SK-N-SH (cell line): ENCODE measurements at regions not wholly inside any gene's neighbourhood (a gene's known extent, or its start where the extent isn't known, plus 50 kb on each side); places are given as distances from the start of the nearest gene placed in this dataset.

ENCODE experiments used
- CTCF ChIA-PET: fragments of 300-600, 350-600 bp; formaldehyde crosslinking; extraction: SDS; loops from one replicate; lab custom pipeline; 2021; lab: Yijun Ruan, JAX
- POLR2A ChIA-PET: fragments of 350-600 bp; sonication (Branson Sonifier 250); formaldehyde crosslinking; extraction: SDS; loops from one replicate; lab custom pipeline; 2020; ENCODE audit warnings: antibody characterized with exemption, inconsistent platforms; lab: Yijun Ruan, JAX
- DNase-seq: peaks from one replicate; pipeline ENCODE4 v3.0.0; 2012
- H2AFZ ChIP-seq: fragments of 200-600 bp; sonication (generic); 2 replicates; pipeline ENCODE4 v1.8.1; 2016; ENCODE audit warnings: antibody characterized with exemption, mild to moderate bottlenecking, low read depth
- H3F3A ChIP-seq: fragments of 200-600 bp; sonication (generic); replicated peaks from 2 replicates; pipeline ENCODE3; 2016; ENCODE audit warnings: antibody characterized with exemption, mild to moderate bottlenecking; ENCODE audit not compliant: insufficient read depth
- H3K27ac ChIP-seq, 2 experiments: fragments of 200-500 bp in 1 of 2; fragments of 200-600 bp in 1 of 2; sonication (Bioruptor generic) in 1 of 2; sonication (generic), shearing (Covaris generic) in 1 of 2; 2 replicates each; pipeline versions ENCODE4 v1.5.1 to v1.6.1; 2014 to 2016; ENCODE audit warnings: low read depth in 2 of 2, inconsistent platforms in 1 of 2, low read length in 1 of 2, mild to moderate bottlenecking in 1 of 2, mixed read lengths in 1 of 2
- H3K27me3 ChIP-seq: fragments of 200-600 bp; sonication (generic), shearing (Covaris generic); 2 replicates; pipeline ENCODE4 v1.6.1; 2016; ENCODE audit warnings: mixed run types; ENCODE audit not compliant: insufficient read depth
- H3K36me3 ChIP-seq, 2 experiments: fragments of 200-500 bp in 1 of 2; fragments of 200-600 bp in 1 of 2; sonication (Bioruptor generic) in 1 of 2; sonication (generic) in 1 of 2; replicated peaks in 1 of 2; 2 replicates each; pipeline versions ENCODE3 to v1.5.1; 2014 to 2016; ENCODE audit warnings: low read length in 1 of 2, mild to moderate bottlenecking in 1 of 2; ENCODE audit not compliant: insufficient read depth in 2 of 2, control insufficient read depth in 1 of 2
- H3K4me1 ChIP-seq, 2 experiments: fragments of 200-500 bp in 1 of 2; fragments of 200-600 bp in 1 of 2; sonication (Bioruptor generic) in 1 of 2; sonication (generic), shearing (Covaris generic) in 1 of 2; 2 replicates each; pipeline versions ENCODE4 v1.5.1 to v1.6.1; 2014 to 2016; ENCODE audit warnings: low read depth in 1 of 2, low read length in 1 of 2, mixed run types in 1 of 2; ENCODE audit not compliant: insufficient read depth in 2 of 2, control insufficient read depth in 1 of 2
- H3K4me2 ChIP-seq: fragments of 200-600 bp; sonication (generic), shearing (Covaris generic); 2 replicates; pipeline ENCODE4 v1.6.1; 2017; ENCODE audit warnings: mixed run types
- H3K4me3 ChIP-seq, 2 experiments: fragments of 200-500 bp in 1 of 2; fragments of 200-600 bp in 1 of 2; sonication (Bioruptor generic) in 1 of 2; sonication (generic), shearing (Covaris generic) in 1 of 2; 2 replicates each; pipeline versions ENCODE4 v1.5.1 to v1.8.1; 2014 to 2016; ENCODE audit warnings: low read depth in 2 of 2, inconsistent platforms in 1 of 2, low read length in 1 of 2, mild to moderate bottlenecking in 1 of 2, mixed read lengths in 1 of 2, moderate library complexity in 1 of 2
- H3K79me2 ChIP-seq: fragments of 200-600 bp; sonication (generic); 2 replicates; pipeline ENCODE4 v1.8.1; 2017; ENCODE audit warnings: mild to moderate bottlenecking; ENCODE audit not compliant: insufficient read depth
- H3K9ac ChIP-seq: fragments of 200-600 bp; sonication (generic); 2 replicates; pipeline ENCODE4 v1.6.1; 2017; ENCODE audit warnings: mixed run types
- H3K9me2 ChIP-seq: fragments of 200-600 bp; sonication (generic); 2 replicates; pipeline ENCODE4 v1.6.1; 2017; ENCODE audit warnings: mixed run types
- H3K9me3 ChIP-seq: fragments of 200-600 bp; sonication (generic); 2 replicates; pipeline ENCODE4 v1.6.1; 2017; ENCODE audit warnings: mixed run types, mild to moderate bottlenecking, moderate library complexity
- H4K20me1 ChIP-seq: fragments of 200-600 bp; sonication (generic); 2 replicates; pipeline ENCODE4 v1.6.1; 2017; ENCODE audit warnings: mild to moderate bottlenecking, mixed run types; ENCODE audit not compliant: insufficient read depth
- ELF1 ChIP-seq: IDR thresholded peaks from 2 replicates; pipeline ENCODE4 v1.4.0; 2012
- EP300 ChIP-seq, 2 experiments: IDR thresholded peaks; 2 replicates each; pipeline versions ENCODE4 v1.4.0 to v1.6.1; 2012; ENCODE audit warnings: borderline replicate concordance in 1 of 2, low read depth in 1 of 2, low read length in 1 of 2
- EZH2phosphoT487 ChIP-seq: fragments of 200-600 bp; sonication (generic); IDR thresholded peaks from 2 replicates; pipeline ENCODE4 v1.6.1; 2017; ENCODE audit warnings: low read depth, mixed run types, mild to moderate bottlenecking, antibody characterized with exemption, moderate library complexity, borderline replicate concordance
- FOSL2 ChIP-seq: IDR thresholded peaks from 2 replicates; pipeline ENCODE4 v1.4.0; 2012; ENCODE audit warnings: low read depth, mild to moderate bottlenecking, moderate library complexity, borderline replicate concordance
- FOXJ3 ChIP-seq: sonication (generic); formaldehyde crosslinking; IDR thresholded peaks from 2 replicates; pipeline ENCODE4 v1.5.1; 2020; ENCODE audit warnings: mild to moderate bottlenecking, missing genetic modification reagents
- FOXM1 ChIP-seq: IDR thresholded peaks from 2 replicates; pipeline ENCODE4 v1.4.0; 2012; ENCODE audit warnings: low read depth, mild to moderate bottlenecking
- GABPA ChIP-seq: IDR thresholded peaks from 2 replicates; pipeline ENCODE4 v1.4.0; 2012; ENCODE audit warnings: low read depth, mild to moderate bottlenecking
- MAX ChIP-seq: IDR thresholded peaks from 2 replicates; pipeline ENCODE4 v1.4.0; 2012; ENCODE audit warnings: low read depth
- MXI1 ChIP-seq: IDR thresholded peaks from 2 replicates; pipeline ENCODE4 v1.6.1; 2012; ENCODE audit warnings: mild to moderate bottlenecking, low read depth, low read length, improper control_type of control experiment
- NFIC ChIP-seq: IDR thresholded peaks from 2 replicates; pipeline ENCODE4 v1.4.0; 2012; ENCODE audit warnings: borderline replicate concordance
- NRF1 ChIP-seq: IDR thresholded peaks from 2 replicates; pipeline ENCODE4 v1.6.1; 2012; ENCODE audit warnings: low read depth, mild to moderate bottlenecking, low read length
- RAD21 ChIP-seq: IDR thresholded peaks from 2 replicates; pipeline ENCODE4 v1.6.1; 2012; ENCODE audit warnings: mild to moderate bottlenecking, low read length
- RCOR1 ChIP-seq: fragments of 150-350 bp; IDR thresholded peaks from 2 replicates; pipeline ENCODE4 v1.6.1; 2017; ENCODE audit warnings: antibody characterized with exemption, low read length
- REST ChIP-seq: IDR thresholded peaks from 2 replicates; pipeline ENCODE4 v1.6.1; 2012; ENCODE audit warnings: mild to moderate bottlenecking, low read depth, low read length, moderate library complexity
- RXRA ChIP-seq: IDR thresholded peaks from 2 replicates; pipeline ENCODE4 v1.4.0; 2012; ENCODE audit warnings: low read depth, mild to moderate bottlenecking, borderline replicate concordance
- TAF1 ChIP-seq: IDR thresholded peaks from 2 replicates; pipeline ENCODE4 v1.6.1; 2012; ENCODE audit warnings: low read depth, mild to moderate bottlenecking, low read length, moderate library complexity, borderline replicate concordance
- TEAD4 ChIP-seq: IDR thresholded peaks from 2 replicates; pipeline ENCODE4 v1.4.0; 2012; ENCODE audit warnings: mild to moderate bottlenecking, borderline replicate concordance; ENCODE audit not compliant: insufficient read depth
- YY1 ChIP-seq: IDR thresholded peaks from 2 replicates; pipeline ENCODE4 v1.4.0; 2012; ENCODE audit warnings: low read depth, mild to moderate bottlenecking
- WGBS: methylation state at CpG from one replicate; pipeline ENCODE4 v1.1.6; 2017; ENCODE audit warnings: low lambda C conversion rate; 5-methylcytosine and 5-hydroxymethylcytosine counted together
- TF ChIP-seq, protein P1 (sequence below): fragments of 150-350 bp; IDR thresholded peaks from 2 replicates; pipeline ENCODE4 v1.6.1; 2017; ENCODE audit warnings: antibody characterized with exemption, low read length, low read depth, borderline replicate concordance
- TF ChIP-seq, protein P2 (sequence below): fragments of 200-600 bp; sonication (generic); IDR thresholded peaks from 2 replicates; pipeline ENCODE4 v1.6.1; 2017; ENCODE audit warnings: antibody characterized with exemption, mild to moderate bottlenecking, moderate library complexity

DNA sequence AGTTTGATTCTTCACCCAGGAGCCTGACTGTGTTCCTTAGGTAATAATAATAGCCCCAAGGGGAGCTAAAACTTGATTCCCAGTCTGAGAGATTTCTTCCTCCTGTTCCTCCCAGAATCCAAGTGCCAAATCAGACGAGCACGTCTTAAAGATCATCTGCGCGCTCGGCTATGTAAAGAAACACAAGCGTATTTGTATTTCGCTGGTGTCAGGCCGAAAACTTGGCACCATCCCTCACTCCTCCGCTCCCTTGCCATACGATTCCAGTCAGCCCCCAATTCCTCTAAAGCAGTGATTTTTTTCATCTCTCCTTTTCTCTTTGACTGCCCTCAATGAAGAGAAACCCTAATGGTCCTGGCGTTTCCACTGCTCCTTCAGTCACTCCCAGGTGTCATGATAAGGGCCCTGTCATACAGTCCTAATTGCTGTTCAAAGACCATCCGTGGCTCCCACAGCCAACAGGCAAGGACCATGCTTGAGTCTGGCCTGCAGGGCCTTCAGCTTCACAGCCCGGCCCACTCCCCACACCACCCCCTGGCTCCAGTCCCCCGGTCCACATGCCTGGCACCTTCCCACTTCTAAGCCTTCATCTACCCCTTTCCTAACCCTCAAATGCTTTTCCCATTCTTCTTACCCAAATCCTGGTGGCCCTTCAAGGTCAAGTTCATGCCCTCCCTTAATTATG, 130.8 kb upstream of the ID2 start:
- Histone ChIP-seq H3K27ac (no peak overlapping the region), H3F3A (no peaks in the 10 kb centered on the region), H3K36me3 (no peaks in the 10 kb centered on the region), H3K4me3 (no peak overlapping the region), H3K9me3 (no peaks in the 10 kb centered on the region), H3K9ac (no peak overlapping the region), H3K27me3 (no peaks in the 10 kb centered on the region), H3K9me2 (0 out of 2 replicates have a peak, but pooled peaks cover 3% of the 10 kb centered on the region), H3K4me2 (no peak overlapping the region), H3K79me2 (no peaks in the 10 kb centered on the region), H3K4me1 (peaks cover 0 to 5% of the 10 kb centered on the region in 2 experiments; a peak in 1 of 4 replicates), H2AFZ (no peak overlapping the region), H4K20me1 (no peaks in the 10 kb centered on the region)
- no peak for DNase-seq
- ChIA-PET CTCF (no interaction called here), POLR2A (no interaction called here)
- 87% methylated on average over 14 of the region's 14 CpGs for WGBS
- TF ChIP-seq RXRA (no peak), FOXM1 (no peak), GABPA (no peak), NRF1 (no peak), TEAD4 (no peak), FOSL2 (no peak), MXI1 (no peak), FOXJ3 (CRISPR knock-in tag) (no peak), YY1 (no peak), MAX (no peak), ELF1 (no peak)
- TF ChIP-seq, protein P1, sequence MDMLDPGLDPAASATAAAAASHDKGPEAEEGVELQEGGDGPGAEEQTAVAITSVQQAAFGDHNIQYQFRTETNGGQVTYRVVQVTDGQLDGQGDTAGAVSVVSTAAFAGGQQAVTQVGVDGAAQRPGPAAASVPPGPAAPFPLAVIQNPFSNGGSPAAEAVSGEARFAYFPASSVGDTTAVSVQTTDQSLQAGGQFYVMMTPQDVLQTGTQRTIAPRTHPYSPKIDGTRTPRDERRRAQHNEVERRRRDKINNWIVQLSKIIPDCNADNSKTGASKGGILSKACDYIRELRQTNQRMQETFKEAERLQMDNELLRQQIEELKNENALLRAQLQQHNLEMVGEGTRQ = no peak

DNA sequence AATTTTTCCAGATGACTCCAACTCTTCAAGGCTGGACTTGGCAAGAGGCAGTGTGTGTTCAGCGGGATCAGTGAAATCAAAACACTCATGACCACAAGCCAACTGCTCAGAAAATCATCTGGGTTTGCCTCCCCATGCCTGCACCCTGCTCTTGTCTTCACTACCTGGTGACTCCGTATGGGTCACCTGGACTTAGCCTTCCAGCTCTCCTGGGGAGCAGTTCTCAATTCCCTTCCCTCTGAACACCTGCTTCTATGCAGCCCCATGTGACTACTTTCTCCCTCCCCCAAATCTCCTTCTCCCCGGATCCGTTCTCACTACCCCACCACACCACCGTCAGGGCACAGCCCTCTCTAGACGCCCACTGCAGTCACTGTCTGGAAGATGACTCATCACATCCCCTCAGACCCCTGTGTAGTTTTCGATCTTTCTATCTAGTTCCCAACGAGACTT, 130.2 kb upstream of the ID2 start:
- CTCF ChIA-PET = no interaction called here
- TF ChIP-seq REST (no peak), EZH2phosphoT487 (no peak), TAF1 (no peak), EP300 (IDR thresholded peaks at IDR 0.05; ENCODE audit: borderline replicate concordance in 1 of 2, low read depth in 1 of 2, low read length in 1 of 2) (no peak), RCOR1 (no peak), MAX (no peak), GABPA (no peak), NFIC (no peak), RAD21 (no peak)
- TF ChIP-seq, protein P2, sequence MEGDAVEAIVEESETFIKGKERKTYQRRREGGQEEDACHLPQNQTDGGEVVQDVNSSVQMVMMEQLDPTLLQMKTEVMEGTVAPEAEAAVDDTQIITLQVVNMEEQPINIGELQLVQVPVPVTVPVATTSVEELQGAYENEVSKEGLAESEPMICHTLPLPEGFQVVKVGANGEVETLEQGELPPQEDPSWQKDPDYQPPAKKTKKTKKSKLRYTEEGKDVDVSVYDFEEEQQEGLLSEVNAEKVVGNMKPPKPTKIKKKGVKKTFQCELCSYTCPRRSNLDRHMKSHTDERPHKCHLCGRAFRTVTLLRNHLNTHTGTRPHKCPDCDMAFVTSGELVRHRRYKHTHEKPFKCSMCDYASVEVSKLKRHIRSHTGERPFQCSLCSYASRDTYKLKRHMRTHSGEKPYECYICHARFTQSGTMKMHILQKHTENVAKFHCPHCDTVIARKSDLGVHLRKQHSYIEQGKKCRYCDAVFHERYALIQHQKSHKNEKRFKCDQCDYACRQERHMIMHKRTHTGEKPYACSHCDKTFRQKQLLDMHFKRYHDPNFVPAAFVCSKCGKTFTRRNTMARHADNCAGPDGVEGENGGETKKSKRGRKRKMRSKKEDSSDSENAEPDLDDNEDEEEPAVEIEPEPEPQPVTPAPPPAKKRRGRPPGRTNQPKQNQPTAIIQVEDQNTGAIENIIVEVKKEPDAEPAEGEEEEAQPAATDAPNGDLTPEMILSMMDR = no peak
- TF ChIP-seq, protein P1 = no peak

More for the DNA sequence above, 130.2 kb upstream of the ID2 start:
- no peak overlapping the region for H3K4me3 ChIP-seq
- 0 out of 2 replicates have a peak, but pooled peaks cover 3% of the 10 kb centered on the region for H3K9me2 ChIP-seq
- H3K27ac ChIP-seq = no peak overlapping the region
- H3K4me2 ChIP-seq = no peak overlapping the region
- no peaks in the 10 kb centered on the region for H3K79me2 ChIP-seq
- no peaks in the 10 kb centered on the region for H3K9me3 ChIP-seq
- H3K36me3 ChIP-seq = no peaks in the 10 kb centered on the region
- peaks cover 0 to 5% of the 10 kb centered on the region in 2 experiments; a peak in 1 of 4 replicates for H3K4me1 ChIP-seq
- no peaks in the 10 kb centered on the region for H4K20me1 ChIP-seq
- DNase-seq = no peak
- H3F3A ChIP-seq = no peaks in the 10 kb centered on the region
- WGBS = 71% methylated on average over 8 of the region's 8 CpGs
- no peaks in the 10 kb centered on the region for H3K27me3 ChIP-seq
- H3K9ac ChIP-seq = no peak overlapping the region
- POLR2A ChIA-PET = no interaction called here
- H2AFZ ChIP-seq = no peak overlapping the region
